Uterus (tissue), 3 donors: ENCODE measurements at regions not wholly inside any gene's neighbourhood (a gene's known extent, or its start where the extent isn't known, plus 50 kb on each side); places are given as distances from the start of the nearest gene placed in this dataset.

Experiments
- DNase-seq, 2 donors: peaks; one replicate each; pipeline ENCODE4 v3.0.0-alpha.2; 2019 to 2020
- H3K27ac ChIP-seq, 2 donors: fragments of 200-600 bp; sonication (generic); 1 replicate in 1 of 2; 2 replicates in 1 of 2; pipeline ENCODE4 v1.5.1; 2016 to 2018
- H3K27me3 ChIP-seq, 2 donors: fragments of 200-600 bp; sonication (generic); one replicate each; pipeline ENCODE4 v1.5.1; 2018 to 2019; ENCODE audit warnings: control low read depth in 1 of 2
- H3K36me3 ChIP-seq, 2 donors: fragments of 200-600 bp; sonication (generic); one replicate each; pipeline ENCODE4 v1.5.1; 2019; ENCODE audit warnings: control low read depth in 1 of 2
- H3K4me1 ChIP-seq, 2 donors: fragments of 200-600 bp; sonication (generic); one replicate each; pipeline ENCODE4 v1.5.1; 2018 to 2019; ENCODE audit warnings: control low read depth in 1 of 2
- H3K4me3 ChIP-seq, 2 donors: fragments of 200-600 bp; sonication (generic); 1 replicate in 1 of 2; 2 replicates in 1 of 2; pipeline ENCODE4 v1.5.1; 2018 to 2019; ENCODE audit warnings: mild to moderate bottlenecking in 1 of 2
- H3K9me3 ChIP-seq, 2 donors: fragments of 200-600 bp; sonication (generic); one replicate each; pipeline ENCODE4 v1.5.1; 2019; ENCODE audit warnings: control low read depth in 1 of 2
- POLR2A ChIP-seq, 2 donors: fragments of 450-650 bp; IDR thresholded peaks; one replicate each; pipeline ENCODE4 v1.6.1; 2016; ENCODE audit warnings: antibody characterized with exemption in 2 of 2, mild to moderate bottlenecking in 1 of 2, moderate library complexity in 1 of 2
- intact Hi-C: fragments of 100-400 bp; cut with DNase I; formaldehyde crosslinking; loops from one replicate; pipeline ENCODE4 v1.15.1; 2023; ENCODE audit warnings: low total_unique reads
- TF ChIP-seq, protein P1 (sequence below), 4 experiments: fragments of 200-600 bp in 2 of 4; fragments of 450-650 bp in 2 of 4; sonication (generic) in 2 of 4; IDR thresholded peaks; one replicate each; pipeline ENCODE4 v1.5.1; 2016 to 2019; ENCODE audit warnings: antibody characterized with exemption in 4 of 4, mild to moderate bottlenecking in 2 of 4, moderate library complexity in 1 of 4
- donor health status: DM: yes; HTN: yes; CAD: no.

DNA sequence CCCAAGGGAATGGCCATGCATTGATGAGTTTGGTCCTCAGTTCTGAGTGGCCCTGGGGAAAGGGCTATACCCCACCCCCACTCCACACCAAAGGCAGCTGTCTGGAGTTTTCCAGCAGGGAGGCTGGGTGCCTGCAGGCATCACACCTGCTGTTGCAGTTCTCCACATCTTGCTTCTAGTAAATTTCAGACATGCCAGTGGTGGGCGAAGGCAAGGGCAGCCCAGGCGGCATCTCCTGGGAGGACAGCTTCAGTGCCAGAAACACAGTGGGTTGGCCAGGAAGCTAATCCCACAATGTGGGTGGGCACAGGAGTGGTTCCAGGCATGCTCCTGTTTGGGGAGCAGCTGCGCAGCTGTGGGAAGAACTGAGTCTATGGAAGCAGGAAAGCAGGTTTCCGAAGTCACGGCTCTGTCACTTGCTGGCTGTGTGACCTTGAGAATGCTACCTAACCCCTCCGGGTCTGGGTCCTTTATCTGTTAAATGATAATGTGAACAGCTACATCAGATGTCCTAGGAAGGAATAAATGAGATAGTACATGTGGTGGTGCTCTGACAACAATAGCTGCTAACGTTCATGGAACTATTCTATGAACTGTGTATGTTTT, 84.6 kb upstream of the SPTBN1 start:
- intact Hi-C loops: no loop called here
- Histone ChIP-seq H3K4me1 (no peaks in the 10 kb centered on the region), H3K9me3 (no peaks in the 10 kb centered on the region), H3K4me3 (no peak overlapping the region), H3K27ac (peak overlapping the region; percentile 47 to 62), H3K27me3 (no peaks in the 10 kb centered on the region), H3K36me3 (no peaks in the 10 kb centered on the region)
- no peak for DNase-seq
- no peak for TF ChIP-seq POLR2A (IDR thresholded peaks at IDR 0.05)
- TF ChIP-seq, protein P1, sequence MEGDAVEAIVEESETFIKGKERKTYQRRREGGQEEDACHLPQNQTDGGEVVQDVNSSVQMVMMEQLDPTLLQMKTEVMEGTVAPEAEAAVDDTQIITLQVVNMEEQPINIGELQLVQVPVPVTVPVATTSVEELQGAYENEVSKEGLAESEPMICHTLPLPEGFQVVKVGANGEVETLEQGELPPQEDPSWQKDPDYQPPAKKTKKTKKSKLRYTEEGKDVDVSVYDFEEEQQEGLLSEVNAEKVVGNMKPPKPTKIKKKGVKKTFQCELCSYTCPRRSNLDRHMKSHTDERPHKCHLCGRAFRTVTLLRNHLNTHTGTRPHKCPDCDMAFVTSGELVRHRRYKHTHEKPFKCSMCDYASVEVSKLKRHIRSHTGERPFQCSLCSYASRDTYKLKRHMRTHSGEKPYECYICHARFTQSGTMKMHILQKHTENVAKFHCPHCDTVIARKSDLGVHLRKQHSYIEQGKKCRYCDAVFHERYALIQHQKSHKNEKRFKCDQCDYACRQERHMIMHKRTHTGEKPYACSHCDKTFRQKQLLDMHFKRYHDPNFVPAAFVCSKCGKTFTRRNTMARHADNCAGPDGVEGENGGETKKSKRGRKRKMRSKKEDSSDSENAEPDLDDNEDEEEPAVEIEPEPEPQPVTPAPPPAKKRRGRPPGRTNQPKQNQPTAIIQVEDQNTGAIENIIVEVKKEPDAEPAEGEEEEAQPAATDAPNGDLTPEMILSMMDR (IDR thresholded peaks at IDR 0.05): no peak

DNA sequence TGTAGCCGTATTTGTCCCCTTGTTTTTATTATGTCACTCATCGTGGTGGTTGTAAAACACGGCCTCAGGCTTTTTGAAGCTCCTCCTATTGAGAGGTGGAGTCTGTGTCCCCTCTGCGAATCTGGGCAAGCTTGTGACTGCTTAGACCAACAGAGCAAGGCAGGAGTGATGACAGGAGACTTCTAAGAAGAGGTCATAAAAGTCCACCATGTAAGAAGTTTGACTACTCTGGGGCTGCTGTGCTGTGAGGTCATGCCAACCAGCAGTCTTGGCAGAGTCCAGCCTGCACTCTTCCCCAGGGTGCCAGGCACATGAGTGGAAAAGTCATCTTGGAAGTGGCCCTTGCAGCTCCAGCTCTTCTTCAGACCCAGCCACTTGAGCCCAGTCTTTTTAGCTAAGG, 83.8 kb upstream of the SPTBN1 start:
- Histone ChIP-seq H3K36me3 (no peaks in the 10 kb centered on the region), H3K4me3 (no peak overlapping the region), H3K27me3 (no peaks in the 10 kb centered on the region), H3K9me3 (no peaks in the 10 kb centered on the region), H3K27ac (no peak overlapping the region), H3K4me1 (no peaks in the 10 kb centered on the region)
- no peak for DNase-seq
- intact Hi-C loops: no loop called here
- TF ChIP-seq, protein P1 (IDR thresholded peaks at IDR 0.05): no peak
- TF ChIP-seq POLR2A (IDR thresholded peaks at IDR 0.05): no peak

DNA sequence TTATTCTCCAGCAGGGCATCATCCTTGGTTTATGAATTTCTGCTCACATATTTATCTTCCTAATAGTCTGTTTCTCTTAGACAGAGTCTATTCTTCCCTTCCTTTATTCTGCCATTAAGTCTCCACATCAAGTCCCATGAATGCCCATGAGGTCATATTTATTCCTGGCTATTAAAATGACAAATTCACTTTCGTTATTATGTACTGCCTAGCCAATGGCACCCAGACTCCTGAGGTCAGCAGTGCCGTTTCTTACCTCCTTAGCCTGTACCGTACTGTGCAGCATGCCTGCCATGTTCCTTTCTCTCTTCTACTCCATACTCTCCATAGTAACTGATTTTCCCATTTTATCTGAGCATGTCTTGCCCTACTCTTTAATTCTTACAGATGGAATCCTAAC, 82.3 kb upstream of the SPTBN1 start:
- no peak overlapping the region for H3K4me3 ChIP-seq
- TF ChIP-seq POLR2A (IDR thresholded peaks at IDR 0.05): no peak
- TF ChIP-seq, protein P1 (IDR thresholded peaks at IDR 0.05): no peak
- no peaks in the 10 kb centered on the region for H3K4me1 ChIP-seq
- no peaks in the 10 kb centered on the region for H3K36me3 ChIP-seq
- H3K27ac ChIP-seq: no peak overlapping the region
- no peaks in the 10 kb centered on the region for H3K9me3 ChIP-seq
- no peak for DNase-seq
- intact Hi-C loops: no loop called here
- H3K27me3 ChIP-seq: no peaks in the 10 kb centered on the region

DNA sequence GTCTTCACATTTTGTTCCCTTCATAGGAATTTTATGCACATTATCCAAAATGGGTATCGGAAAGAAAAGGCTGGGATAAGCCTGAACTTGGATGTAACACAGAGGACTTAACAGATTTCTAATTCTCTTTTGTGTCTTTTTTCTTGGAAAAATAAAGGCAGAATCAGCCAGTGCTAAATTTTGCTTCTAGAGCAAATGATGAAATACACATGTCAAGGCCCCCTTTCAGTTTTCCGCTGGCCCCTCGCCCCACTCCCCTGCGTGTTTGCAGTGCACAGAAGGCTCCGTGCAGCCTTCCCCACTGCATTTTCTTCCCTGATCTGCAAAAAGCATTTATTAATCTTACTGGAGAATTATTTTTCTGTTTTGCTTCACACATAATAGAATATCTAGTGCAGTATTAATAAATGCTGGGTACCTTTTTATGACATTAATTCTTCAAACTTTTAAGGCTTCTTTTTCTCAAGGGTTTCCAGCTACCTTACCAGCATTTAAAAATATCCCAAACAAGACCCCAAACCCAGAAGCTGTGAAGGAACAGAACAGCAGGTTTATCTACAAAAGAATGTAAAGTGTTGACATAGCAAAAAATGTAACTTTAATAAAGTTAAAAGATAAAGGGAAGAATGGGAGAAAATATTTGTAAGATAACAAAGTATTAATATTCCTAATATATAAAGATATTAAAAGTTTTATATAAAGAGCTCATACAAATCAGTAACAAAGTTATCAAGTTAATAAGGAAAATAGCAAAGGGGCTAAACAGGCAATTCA, 81.3 kb upstream of the SPTBN1 start:
- intact Hi-C loops: no loop called here
- H3K4me3 ChIP-seq: no peak overlapping the region
- TF ChIP-seq, protein P1 (IDR thresholded peaks at IDR 0.05): no peak
- TF ChIP-seq POLR2A (IDR thresholded peaks at IDR 0.05): no peak
- H3K36me3 ChIP-seq: no peaks in the 10 kb centered on the region
- DNase-seq: no peak
- no peaks in the 10 kb centered on the region for H3K4me1 ChIP-seq
- H3K9me3 ChIP-seq: no peaks in the 10 kb centered on the region
- no peak overlapping the region for H3K27ac ChIP-seq
- no peaks in the 10 kb centered on the region for H3K27me3 ChIP-seq

DNA sequence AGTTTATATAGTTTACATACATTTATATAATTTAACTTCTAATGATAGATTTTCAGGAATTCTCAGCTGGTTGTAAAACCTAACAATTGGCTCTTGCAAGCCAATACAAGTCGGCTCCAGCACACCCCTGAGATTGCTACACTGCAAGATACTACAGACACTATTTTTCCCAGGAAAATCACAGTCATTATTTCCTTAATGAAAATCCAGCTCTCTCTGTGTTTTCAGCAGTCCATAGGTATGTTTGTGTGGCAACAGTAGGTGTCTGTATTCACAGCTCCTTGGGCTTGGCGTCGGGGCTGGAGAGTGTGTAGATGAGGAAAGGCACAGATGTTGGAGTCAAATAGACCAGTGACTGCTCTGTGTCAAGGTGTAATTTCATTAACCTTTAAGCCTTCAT, 78.7 kb upstream of the SPTBN1 start:
- Histone ChIP-seq H3K27me3 (no peaks in the 10 kb centered on the region), H3K27ac (no peak overlapping the region), H3K9me3 (no peaks in the 10 kb centered on the region), H3K36me3 (no peaks in the 10 kb centered on the region), H3K4me3 (no peak overlapping the region), H3K4me1 (no peaks in the 10 kb centered on the region)
- TF ChIP-seq, protein P1 (IDR thresholded peaks at IDR 0.05): no peak
- no peak for TF ChIP-seq POLR2A (IDR thresholded peaks at IDR 0.05)
- DNase-seq: no peak
- intact Hi-C loops: no loop called here
